HG02981 (cell line): ENCODE measurements at regions not wholly inside any gene's neighbourhood (a gene's known extent, or its start where the extent isn't known, plus 50 kb on each side); places are given as distances from the start of the nearest gene placed in this dataset.
"Not testable (repeated sequence)": the region's sequence is repeated elsewhere in the genome, so short reads cannot be mapped to it uniquely, and the experiment has no call there.

ENCODE experiments used
- ATAC-seq: cut with Tn5 transposase; IDR thresholded peaks from one replicate; pipeline ENCODE4 v1.9.1; 2021; ENCODE audit warnings: mild to moderate bottlenecking, moderate library complexity; ENCODE audit not compliant: unreplicated experiment

GRCh38 chr13:87153371-87153770, 517.8 kb upstream of the SLITRK5 start:
- no peak for ATAC-seq

DNA sequence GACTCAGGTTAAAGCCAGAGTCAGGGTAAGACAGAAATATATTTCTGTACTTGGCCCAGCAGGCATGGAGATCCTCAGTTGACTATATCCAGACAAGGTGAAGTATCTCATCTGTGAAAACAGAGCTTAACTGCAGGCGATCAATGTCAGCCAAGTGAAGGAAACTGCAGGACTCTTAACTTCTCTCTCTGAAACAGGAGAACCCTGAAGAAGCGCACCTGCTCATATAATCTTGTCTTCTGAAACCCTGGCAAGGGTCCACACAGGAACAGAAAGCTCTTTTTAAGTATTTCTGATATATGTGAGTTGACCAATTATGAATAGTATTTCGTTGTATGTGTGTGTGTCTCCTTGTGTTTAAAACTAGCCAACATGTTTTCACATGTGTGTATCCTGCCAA, 504.8 kb upstream of the SLITRK5 start:
- ATAC-seq, result no peak

DNA sequence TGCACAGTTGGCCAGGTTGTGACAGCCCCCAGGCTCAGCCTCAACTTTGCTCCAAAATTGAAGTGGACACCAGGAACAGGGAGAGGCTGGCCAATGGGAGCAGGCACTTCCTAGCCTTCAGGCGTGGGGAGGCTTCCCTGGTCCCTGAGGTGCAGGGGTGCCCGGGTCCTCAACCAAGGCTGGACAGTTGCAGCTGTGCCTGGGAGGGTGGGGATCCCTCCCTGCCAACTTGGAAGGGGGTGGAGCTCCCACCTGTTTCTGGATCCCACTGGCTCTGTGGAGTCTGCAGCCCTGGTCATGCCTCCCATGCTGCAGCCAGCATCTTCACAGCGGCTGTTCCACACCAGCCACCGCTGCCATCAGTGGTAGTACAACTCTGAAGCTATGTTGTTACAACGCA, 502.8 kb upstream of the SLITRK5 start:
- no peak for ATAC-seq

GRCh38 chr13:87169337-87169736, 501.8 kb upstream of the SLITRK5 start:
- no peak for ATAC-seq

DNA sequence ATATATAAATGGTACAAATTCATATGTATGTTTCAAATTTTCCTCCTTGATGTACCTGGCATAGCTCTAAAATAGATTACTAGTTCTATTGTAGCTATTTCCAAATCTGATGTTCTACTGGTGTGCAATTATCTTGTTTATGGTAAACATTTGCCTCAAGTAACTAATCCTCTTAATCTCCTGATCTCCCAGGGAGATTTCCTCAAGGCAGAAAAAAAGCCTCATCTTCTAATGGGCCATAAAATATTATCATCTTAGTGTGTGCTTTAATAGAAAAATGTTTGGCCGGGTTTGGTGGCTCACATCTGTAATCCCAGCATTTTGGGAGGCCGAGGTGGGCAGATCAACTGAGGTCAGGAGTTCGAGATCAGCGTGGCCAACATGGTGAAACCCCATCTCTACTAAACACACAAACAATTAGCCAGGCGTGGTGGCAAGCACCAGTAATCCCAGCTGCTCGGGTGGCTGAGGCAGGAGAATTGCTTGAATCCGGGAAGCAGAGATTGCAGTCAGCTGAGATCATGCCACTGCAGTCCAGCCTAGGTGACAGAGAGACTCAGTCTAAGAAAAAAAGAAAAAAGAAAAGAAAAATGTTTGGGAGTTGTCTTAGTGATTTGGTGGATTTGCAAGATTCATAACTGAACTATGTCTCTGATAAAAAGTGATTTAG, 498.9 kb upstream of the SLITRK5 start:
- ATAC-seq, result no peak

DNA sequence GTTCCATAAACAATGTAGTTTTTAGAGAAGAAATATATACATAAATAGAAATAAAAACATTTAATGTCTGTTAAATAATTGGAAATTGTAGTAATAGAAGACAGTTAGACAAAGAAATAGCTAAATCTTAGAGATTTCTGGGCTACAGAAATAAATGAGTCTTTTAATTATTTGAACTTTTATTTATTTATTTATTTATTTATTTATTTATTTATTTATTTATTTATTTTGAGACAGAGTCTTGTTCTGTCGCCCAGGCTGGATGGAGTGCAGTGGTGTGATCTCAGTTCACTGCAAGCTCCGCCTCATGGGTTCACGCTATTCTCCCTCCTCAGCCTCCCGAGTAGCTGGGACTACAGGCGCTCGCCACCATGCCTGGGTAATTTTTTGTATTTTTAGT, 486.0 kb upstream of the SLITRK5 start:
- ATAC-seq, result not testable (repeated sequence)

DNA sequence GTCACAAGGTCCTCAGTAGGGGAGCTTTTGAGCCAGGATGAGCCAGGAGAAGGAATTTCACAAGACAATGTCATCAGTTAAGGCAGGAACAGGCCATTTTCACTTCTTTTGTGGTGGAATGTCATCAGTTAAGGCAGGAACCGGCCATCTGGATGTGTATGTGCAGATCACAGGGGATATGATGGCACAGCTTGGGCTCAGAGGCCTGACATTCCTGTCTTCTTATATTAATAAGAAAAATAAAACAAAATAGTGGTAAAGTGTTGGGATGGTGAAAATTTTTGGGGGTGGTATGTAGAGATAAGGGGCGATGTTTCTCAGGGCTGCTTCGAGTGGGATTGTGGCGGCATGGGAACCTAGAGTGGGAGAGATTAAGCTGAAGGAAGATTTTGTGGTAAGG, 484.5 kb upstream of the SLITRK5 start:
- not testable (repeated sequence) for ATAC-seq

GRCh38 chr13:87191485-87191884, 479.7 kb upstream of the SLITRK5 start:
- not testable (repeated sequence) for ATAC-seq

GRCh38 chr13:87198371-87198770, 472.8 kb upstream of the SLITRK5 start:
- no peak for ATAC-seq

GRCh38 chr13:87206708-87207107, 464.5 kb upstream of the SLITRK5 start:
- ATAC-seq, result no peak

GRCh38 chr13:87207280-87208003, 463.7 kb upstream of the SLITRK5 start:
- ATAC-seq, result no peak

DNA sequence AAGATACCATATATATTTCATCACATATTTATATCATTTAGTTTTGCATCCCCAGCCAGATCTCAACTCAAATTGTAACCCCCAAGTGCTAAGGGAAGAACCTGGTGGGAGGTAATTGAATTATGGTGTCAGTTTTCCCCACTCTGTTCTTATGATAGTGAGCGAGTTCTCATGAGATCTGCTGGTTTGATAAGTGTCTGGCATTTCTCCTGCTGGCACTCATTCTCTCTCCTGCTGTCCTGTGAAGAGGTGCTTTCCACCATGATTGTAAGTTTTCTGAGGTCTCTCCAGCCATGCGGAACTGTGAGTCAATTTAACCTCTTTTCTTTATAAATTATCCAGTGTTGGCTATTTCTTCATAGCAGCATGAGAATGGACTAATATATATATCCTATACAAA, 462.5 kb upstream of the SLITRK5 start:
- ATAC-seq, result no peak

GRCh38 chr13:87234981-87235380, 436.2 kb upstream of the SLITRK5 start:
- ATAC-seq, result no peak

- ATAC-seq, result no peak
Measured at GRCh38 chr13:87235621-87236020, 435.6 kb upstream of the SLITRK5 start.

- ATAC-seq, result no peak
Measured at GRCh38 chr13:87244256-87244890, 426.8 kb upstream of the SLITRK5 start.

DNA sequence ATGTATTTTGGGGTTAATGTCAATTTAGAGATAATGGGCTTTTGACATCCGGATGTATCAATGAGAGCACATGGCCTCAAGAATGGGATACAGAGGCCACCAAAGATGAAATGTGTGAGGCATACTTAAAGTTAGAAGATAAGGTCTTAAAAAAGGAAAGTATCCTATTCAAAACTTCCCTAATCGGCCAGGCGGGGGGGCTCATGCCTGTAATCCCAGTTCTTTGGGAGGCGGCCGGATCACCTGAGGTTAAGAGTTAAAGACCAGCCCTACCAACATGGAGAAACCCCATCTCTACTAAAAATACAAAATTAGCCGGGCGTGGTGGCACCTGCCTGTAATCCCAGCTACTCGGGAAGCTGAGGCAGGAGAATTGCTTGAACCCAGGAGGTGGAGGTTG, 421.3 kb upstream of the SLITRK5 start:
- ATAC-seq, result not testable (repeated sequence)

DNA sequence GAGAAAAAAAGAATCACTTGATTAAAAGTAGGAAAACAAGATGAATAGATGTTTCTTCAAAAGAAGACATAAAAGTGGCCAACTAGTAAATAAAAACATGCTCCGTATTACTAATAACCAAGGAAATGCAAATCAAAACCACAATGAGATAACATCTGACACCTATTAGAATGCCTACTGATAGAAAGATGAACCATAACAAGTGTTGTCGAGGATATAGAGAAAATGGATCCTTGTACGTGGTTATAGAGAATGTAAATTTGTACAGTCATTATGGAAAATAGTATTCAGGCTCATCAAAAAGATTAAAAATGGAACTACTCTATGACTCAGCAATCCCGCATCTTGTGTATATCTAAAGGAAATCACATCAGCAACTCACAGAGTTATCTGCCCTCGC, 415.8 kb upstream of the SLITRK5 start:
- no peak for ATAC-seq

DNA sequence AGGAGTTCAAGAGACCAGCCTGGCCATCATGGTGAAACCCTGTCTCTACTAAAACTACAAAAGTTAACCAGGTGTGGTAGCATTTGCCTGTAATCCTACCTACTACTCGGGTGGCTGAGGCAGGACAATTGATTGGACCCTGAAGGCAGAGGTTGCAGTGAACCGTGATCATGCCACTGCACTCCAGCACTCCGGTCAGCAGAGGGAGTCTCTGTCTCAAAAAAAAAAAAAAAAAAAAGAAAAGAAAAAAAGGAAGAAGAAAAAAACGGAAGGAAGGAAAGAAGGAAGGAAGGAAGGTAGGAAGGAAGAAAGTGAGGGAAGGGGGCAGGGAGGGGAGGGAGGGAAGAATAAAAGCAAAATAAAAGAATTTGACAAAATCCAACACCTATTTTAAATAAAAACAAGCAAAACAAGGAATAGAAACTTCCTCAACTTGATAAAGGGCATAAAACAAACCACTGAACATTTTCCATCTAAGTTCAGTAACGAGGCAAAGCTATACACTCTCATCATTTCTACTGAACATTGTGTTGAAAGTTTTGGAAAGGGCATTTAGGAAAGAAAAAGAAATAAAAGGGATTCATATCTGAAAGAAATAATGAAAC, 411.6 kb upstream of the SLITRK5 start:
- no peak for ATAC-seq

- no peak for ATAC-seq
Measured at GRCh38 chr13:87274209-87274819, 396.9 kb upstream of the SLITRK5 start.

DNA sequence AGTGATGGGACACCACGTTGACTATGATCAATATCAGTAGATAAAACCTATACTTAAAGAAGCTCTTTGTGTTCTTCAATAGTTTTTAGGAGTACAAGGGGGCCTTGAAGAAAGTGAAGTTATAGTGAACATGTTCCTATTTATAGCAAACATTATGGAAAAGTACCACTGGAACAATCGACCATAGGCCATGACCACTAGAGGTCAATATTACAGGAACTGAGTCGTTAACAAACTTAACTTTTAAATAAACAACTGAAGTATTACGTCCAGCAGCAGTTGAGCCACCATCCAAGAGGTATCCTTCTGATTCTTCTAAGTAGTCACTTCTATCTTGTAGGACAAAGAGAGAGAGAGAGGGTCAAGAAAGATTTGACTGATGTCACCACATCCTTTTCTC, 391.0 kb upstream of the SLITRK5 start:
- ATAC-seq, result no peak

DNA sequence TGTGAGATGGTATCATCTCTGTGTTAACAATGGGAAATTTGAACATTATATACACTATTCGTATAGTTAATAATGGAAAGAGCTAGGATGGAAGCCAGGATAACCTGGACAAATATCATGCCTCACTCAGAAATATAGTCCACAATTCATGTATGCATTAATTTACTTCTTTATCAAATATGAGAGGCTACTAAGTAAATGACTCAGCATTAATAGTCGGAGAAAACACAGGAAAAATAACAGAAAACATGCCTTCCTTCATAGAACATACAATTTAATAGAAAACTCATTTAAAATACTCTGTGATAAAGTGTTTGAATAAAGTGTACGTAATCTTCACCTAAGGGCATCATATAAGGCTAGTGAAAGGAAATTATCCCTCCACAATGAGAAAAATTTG, 383.4 kb upstream of the SLITRK5 start:
- no peak for ATAC-seq
